WERI-Rb-1 (cell line): ENCODE measurements at regions not wholly inside any gene's neighbourhood (a gene's known extent, or its start where the extent isn't known, plus 50 kb on each side); places are given as distances from the start of the nearest gene placed in this dataset.

ENCODE experiments used
- DNase-seq: peaks from one replicate; pipeline ENCODE4 v3.0.0-alpha.2; 2020
- H3K27ac ChIP-seq: fragments of 250-450 bp; sonication (Bioruptor Pico); 2 replicates; pipeline ENCODE4 v1.5.1; 2020; ENCODE audit warnings: mild to moderate bottlenecking, moderate library complexity
- H3K27me3 ChIP-seq: fragments of 250-450 bp; sonication (Bioruptor Pico); 2 replicates; pipeline ENCODE4 v1.5.1; 2021; ENCODE audit warnings: mild to moderate bottlenecking, low read depth, moderate library complexity; ENCODE audit not compliant: insufficient read depth, severe bottlenecking
- H3K36me3 ChIP-seq: fragments of 250-450 bp; sonication (Bioruptor Pico); 2 replicates; pipeline ENCODE4 v1.5.1; 2020; ENCODE audit warnings: mild to moderate bottlenecking, moderate library complexity
- H3K4me3 ChIP-seq: 2 replicates; pipeline ENCODE4 v1.5.1; 2011; ENCODE audit warnings: low read depth, mild to moderate bottlenecking, control low read depth, low read length
- H3K9me3 ChIP-seq: fragments of 250-450 bp; sonication (Bioruptor Pico); 2 replicates; pipeline ENCODE4 v1.5.1; 2021; ENCODE audit warnings: mild to moderate bottlenecking, moderate library complexity; ENCODE audit not compliant: severe bottlenecking
- CTCF ChIP-seq: IDR thresholded peaks from 2 replicates; pipeline ENCODE4 v1.5.1; 2011; ENCODE audit warnings: low read depth, mild to moderate bottlenecking, control low read depth, inconsistent platforms, low read length

- Histone ChIP-seq H3K27ac (no peak overlapping the region), H3K27me3 (no peaks in the 10 kb centered on the region), H3K9me3 (no peaks in the 10 kb centered on the region), H3K36me3 (no peaks in the 10 kb centered on the region), H3K4me3 (no peak overlapping the region)
- DNase-seq: no peak
- no peak for TF ChIP-seq CTCF
These were observed 97.1 kb downstream of the TEX51 start for GRCh38 chr2:126995621-126996377.

DNA sequence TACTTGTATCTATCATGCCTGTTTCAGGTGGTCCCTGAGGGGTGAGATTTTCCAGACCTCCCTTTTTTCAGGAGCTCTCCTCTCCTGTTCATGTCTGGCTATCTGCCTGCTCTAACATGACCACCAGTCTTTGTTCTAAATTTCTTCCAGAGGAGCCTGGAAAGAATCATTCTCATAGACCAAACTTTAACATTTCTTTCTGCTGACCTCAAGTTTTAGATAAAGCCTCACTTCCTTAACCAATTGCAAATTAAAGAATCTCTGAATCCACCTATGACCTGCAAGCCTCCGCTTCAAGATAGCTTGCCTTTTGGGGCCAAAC is 97.6 kb downstream of the TEX51 start:
- DNase-seq: no peak
- H3K9me3 ChIP-seq: no peaks in the 10 kb centered on the region

More for the DNA sequence above, 97.6 kb downstream of the TEX51 start:
- no peak overlapping the region for H3K4me3 ChIP-seq
- TF ChIP-seq CTCF: no peak
- no peak overlapping the region for H3K27ac ChIP-seq
- no peaks in the 10 kb centered on the region for H3K36me3 ChIP-seq
- H3K27me3 ChIP-seq: no peaks in the 10 kb centered on the region
